Spleen (tissue), 11 donors: ENCODE measurements at regions not wholly inside any gene's neighbourhood (a gene's known extent, or its start where the extent isn't known, plus 50 kb on each side); places are given as distances from the start of the nearest gene placed in this dataset.

ENCODE experiments used
- DNase-seq: peaks from one replicate; pipeline ENCODE4 v3.0.0-alpha.2; 2020
- H3K27ac ChIP-seq, 8 donors: fragments of 200-600 bp; sonication (generic) in 7 of 8; 1 replicate in 4 of 8; 2 replicates in 4 of 8; pipeline versions ENCODE4 v1.5.0 to v1.8.0; 2016 to 2021; ENCODE audit warnings: inconsistent platforms in 4 of 8, mild to moderate bottlenecking in 4 of 8, moderate library complexity in 1 of 8
- H3K27me3 ChIP-seq, 7 donors: fragments of 200-600 bp; sonication (generic) in 6 of 7; replicated peaks in 1 of 7; 1 replicate in 4 of 7; 2 replicates in 3 of 7; pipeline versions ENCODE4 v1.5.0 to v1.8.0; 2016 to 2021; ENCODE audit warnings: inconsistent platforms in 3 of 7, mild to moderate bottlenecking in 1 of 7
- H3K36me3 ChIP-seq, 6 donors: fragments of 200-600 bp; sonication (generic) in 5 of 6; 1 replicate in 4 of 6; 2 replicates in 2 of 6; pipeline versions ENCODE4 v1.5.0 to v1.8.0; 2016 to 2021; ENCODE audit warnings: inconsistent platforms in 2 of 6
- H3K4me1 ChIP-seq, 6 donors: fragments of 200-600 bp; sonication (generic) in 5 of 6; 1 replicate in 3 of 6; 2 replicates in 3 of 6; pipeline versions ENCODE4 v1.5.0 to v1.8.0; 2016 to 2021; ENCODE audit warnings: inconsistent platforms in 3 of 6
- H3K4me3 ChIP-seq, 8 donors: fragments of 200-600 bp; sonication (generic) in 7 of 8; 1 replicate in 4 of 8; 2 replicates in 4 of 8; pipeline versions ENCODE4 v1.5.0 to v1.8.0; 2016 to 2021; ENCODE audit warnings: inconsistent platforms in 4 of 8, mild to moderate bottlenecking in 4 of 8, moderate library complexity in 2 of 8
- H3K9me3 ChIP-seq, 8 donors: fragments of 200-600 bp; sonication (generic) in 7 of 8; 1 replicate in 4 of 8; 2 replicates in 4 of 8; pipeline versions ENCODE4 v1.5.0 to v1.8.0; 2016 to 2021; ENCODE audit warnings: inconsistent platforms in 4 of 8
- CTCF ChIP-seq, 11 experiments: fragments of 200-600 bp in 7 of 11; fragments of 450-650 bp in 4 of 11; sonication (generic) in 4 of 11; IDR thresholded peaks in 8 of 11; conservative IDR thresholded peaks in 3 of 11; 1 replicate in 7 of 11; 2 replicates in 4 of 11; pipeline versions ENCODE4 v1.4.0 to v1.8.0; 2016 to 2021; ENCODE audit warnings: antibody characterized with exemption in 11 of 11, inconsistent platforms in 4 of 11, mild to moderate bottlenecking in 1 of 11
- POLR2A ChIP-seq, 3 donors: fragments of 450-650 bp; IDR thresholded peaks; one replicate each; pipeline ENCODE4 v1.5.1; 2017; ENCODE audit warnings: antibody characterized with exemption in 3 of 3, mild to moderate bottlenecking in 1 of 3
- POLR2AphosphoS5 ChIP-seq, 3 donors: sonication (generic); formaldehyde crosslinking; IDR thresholded peaks; one replicate each; pipeline ENCODE4 v1.5.1; 2017; ENCODE audit warnings: antibody characterized with exemption in 3 of 3
- WGBS, 5 donors: extraction: QIAGEN DNeasy Blood & Tissue Kit in 3 of 5; methylation state at CpG; one replicate each; pipeline versions ENCODE4 v1.1.5 to v1.1.7; 2013 to 2018; 5-methylcytosine and 5-hydroxymethylcytosine counted together
- intact Hi-C: fragments of 100-400 bp; cut with DNase I; formaldehyde crosslinking; loops from one replicate; pipeline ENCODE4 v1.15.0; 2023; ENCODE audit warnings: low total_unique reads
- donor health status: healthy with polysubstance abuse.
- donor health status: DM: no; HTN: no; CAD: no; lungs with moderate emphysema.
- donor health status: DM: no; HTN: no; CAD: no.
- donor health status: Bipolar disorder and iron deficiency.
- donor health status: healthy.
- donor health status: DM: no; HTN: no; CAD: no.
- donor health status: DM: yes; HTN: yes; CAD: no.

- peaks cover 0 to 51% (median 14%) of the 10 kb centered on the region in 7 donors for H3K27me3 ChIP-seq
- H3K4me1 ChIP-seq = peaks cover 0 to 27% (median 10%) of the 10 kb centered on the region in 6 donors
- H3K36me3 ChIP-seq = no peaks in the 10 kb centered on the region
- TF ChIP-seq POLR2AphosphoS5 (IDR thresholded peaks at IDR 0.05) (peak; percentile 66 to 85 (median 69)), POLR2A (IDR thresholded peaks at IDR 0.05) (no peak), CTCF (IDR thresholded peaks at IDR 0.05 in 8 of 11, conservative IDR thresholded peaks at IDR 0.05 in 3 of 11) (no peak)
- peak overlapping the region in 4 of 8 donors; percentile 59 to 80 (median 63) for H3K27ac ChIP-seq
- peak; percentile 92 for DNase-seq
- H3K4me3 ChIP-seq = peak overlapping the region in 7 of 8 donors; percentile 19 to 67 (median 31)
- intact Hi-C loops = no loop called here
- no peaks in the 10 kb centered on the region for H3K9me3 ChIP-seq
- WGBS, 5 donors = 3 to 4% (median 3%) methylated on average over 33 to 34 of the region's 34 CpGs
Observed at GRCh38 chr10:8331896-8332729, 277.6 kb downstream of the GATA3 start.

- Histone ChIP-seq H3K9me3 (no peaks in the 10 kb centered on the region), H3K27ac (peak overlapping the region in 4 of 8 donors; percentile 28 to 66 (median 56)), H3K4me1 (peaks cover 0 to 27% (median 10%) of the 10 kb centered on the region in 6 donors), H3K4me3 (peak overlapping the region in 7 of 8 donors; percentile 19 to 67 (median 31)), H3K27me3 (peaks cover 0 to 51% (median 14%) of the 10 kb centered on the region in 7 donors), H3K36me3 (no peaks in the 10 kb centered on the region)
- DNase-seq = no peak
- WGBS, 5 donors = 3 to 14% (median 6%) methylated on average over 6 of the region's 6 CpGs
- TF ChIP-seq POLR2A (IDR thresholded peaks at IDR 0.05) (no peak), POLR2AphosphoS5 (IDR thresholded peaks at IDR 0.05) (no peak), CTCF (IDR thresholded peaks at IDR 0.05 in 8 of 11, conservative IDR thresholded peaks at IDR 0.05 in 3 of 11) (no peak)
- intact Hi-C loops = no loop called here
Observed at GRCh38 chr10:8332730-8333111, 278.2 kb downstream of the GATA3 start.

GRCh38 chr10:8334631-8335030, 280.1 kb downstream of the GATA3 start:
- Histone ChIP-seq H3K4me3 (no peak overlapping the region), H3K27ac (no peak overlapping the region), H3K4me1 (peaks cover 0 to 27% (median 10%) of the 10 kb centered on the region in 6 donors), H3K27me3 (peaks cover 0 to 62% (median 17%) of the 10 kb centered on the region in 7 donors), H3K9me3 (no peaks in the 10 kb centered on the region), H3K36me3 (no peaks in the 10 kb centered on the region)
- 82 to 88% (median 85%) methylated on average over 7 of the region's 7 CpGs for WGBS, 5 donors
- no peak for DNase-seq
- TF ChIP-seq CTCF (IDR thresholded peaks at IDR 0.05 in 8 of 11, conservative IDR thresholded peaks at IDR 0.05 in 3 of 11) (no peak), POLR2AphosphoS5 (IDR thresholded peaks at IDR 0.05) (no peak), POLR2A (IDR thresholded peaks at IDR 0.05) (no peak)
- intact Hi-C loops = no loop called here

GRCh38 chr10:8336629-8337331, 282.3 kb downstream of the GATA3 start:
- WGBS, 5 donors = 78 to 88% (median 85%) methylated on average over 19 of the region's 19 CpGs
- peaks cover 0 to 17% (median 10%) of the 10 kb centered on the region in 6 donors for H3K4me1 ChIP-seq
- no peaks in the 10 kb centered on the region for H3K9me3 ChIP-seq
- no peaks in the 10 kb centered on the region for H3K36me3 ChIP-seq
- no peak overlapping the region for H3K27ac ChIP-seq
- peaks cover 0 to 50% (median 17%) of the 10 kb centered on the region in 7 donors for H3K27me3 ChIP-seq
- intact Hi-C loops = no loop called here
- H3K4me3 ChIP-seq = no peak overlapping the region
- TF ChIP-seq POLR2AphosphoS5 (IDR thresholded peaks at IDR 0.05) (no peak), POLR2A (IDR thresholded peaks at IDR 0.05) (no peak), CTCF (IDR thresholded peaks at IDR 0.05 in 8 of 11, conservative IDR thresholded peaks at IDR 0.05 in 3 of 11) (no peak)
- no peak for DNase-seq
